ENCODE measurements at regions not wholly inside any gene's neighbourhood (a gene's known extent, or its start where the extent isn't known, plus 50 kb on each side); places are given as distances from the start of the nearest gene placed in this dataset.
"Not testable (repeated sequence)": the region's sequence is repeated elsewhere in the genome, so short reads cannot be mapped to it uniquely, and the experiment has no call there.

GRCh38 chr4:71841336-71841735, 57.5 kb upstream of the GC start:
- no peak for DNase-seq

DNA sequence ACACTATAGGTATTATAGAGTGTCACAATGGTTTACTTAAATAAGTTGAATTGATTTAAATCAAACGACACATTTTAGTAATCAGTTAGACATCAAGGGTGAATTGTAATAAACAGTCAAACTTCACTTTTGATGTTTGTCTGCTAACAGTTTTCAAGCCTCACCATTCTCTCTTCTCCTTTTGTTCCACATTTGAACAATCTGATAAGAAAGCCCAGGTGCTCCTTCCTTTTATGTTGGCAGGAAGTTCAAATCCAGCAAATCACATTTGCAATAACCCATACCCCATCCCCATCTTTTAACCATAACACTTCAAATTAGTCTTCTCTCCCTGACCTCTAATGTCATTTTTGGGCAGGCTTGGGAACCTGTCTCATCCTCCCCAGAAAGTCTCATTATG, 63.4 kb upstream of the GC start:
- no peak for DNase-seq

- no peak for DNase-seq
These were observed 72.1 kb upstream of the GC start for GRCh38 chr4:71855944-71856343.

DNA sequence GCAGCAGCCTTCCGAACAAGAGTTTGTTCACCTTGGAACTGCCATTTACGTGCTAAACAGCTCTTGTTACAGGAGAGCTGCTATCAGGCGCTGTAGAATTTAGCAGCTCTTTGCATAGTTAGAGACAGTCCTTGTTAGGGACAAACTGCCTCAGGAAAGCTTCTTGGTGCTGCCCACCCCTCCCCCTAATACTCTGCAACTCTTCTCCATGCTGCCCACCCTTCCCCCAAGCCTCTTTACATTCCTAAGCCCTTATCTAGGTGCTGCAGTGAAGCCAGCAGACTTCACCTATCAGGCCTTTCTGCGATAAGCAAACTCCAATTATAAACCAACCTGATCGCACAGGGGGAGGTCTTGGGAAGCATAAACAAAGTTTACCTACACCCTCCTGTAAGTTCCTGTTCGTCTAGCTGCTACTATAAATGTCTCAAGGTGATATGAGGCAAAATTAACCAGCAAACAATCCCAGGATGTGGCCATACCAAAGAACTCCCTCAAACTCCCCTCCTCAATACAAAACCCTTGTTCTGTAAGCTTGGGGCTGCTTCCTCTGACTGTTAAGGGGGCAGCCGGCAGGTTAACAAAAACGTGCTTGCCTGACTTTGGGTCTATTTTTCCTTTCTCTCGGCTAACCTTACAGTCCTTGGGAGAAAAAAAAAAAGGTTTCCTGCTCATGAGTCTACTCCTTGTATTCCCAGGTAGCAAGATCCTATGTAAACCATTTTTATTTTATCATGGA, 74.0 kb upstream of the GC start:
- no peak for DNase-seq

DNA sequence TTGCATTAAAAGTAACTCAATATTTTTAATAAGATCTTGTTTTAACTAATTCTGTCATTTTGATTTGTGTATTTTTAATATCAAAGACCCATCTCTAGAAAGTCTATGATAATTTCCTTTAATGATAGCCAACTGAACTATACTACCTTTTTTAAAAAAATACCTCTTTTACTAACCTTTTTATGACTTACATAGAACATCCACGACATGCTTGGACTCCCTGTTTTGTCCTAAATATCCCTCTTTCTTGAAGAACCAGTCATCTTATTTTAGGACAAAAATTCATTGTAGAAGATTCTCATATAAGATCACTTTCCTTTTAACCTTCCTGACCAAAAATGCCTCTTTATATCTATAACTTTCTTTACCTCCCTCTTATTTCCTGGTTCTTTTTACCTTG, 76.8 kb upstream of the GC start:
- no peak for DNase-seq

DNA sequence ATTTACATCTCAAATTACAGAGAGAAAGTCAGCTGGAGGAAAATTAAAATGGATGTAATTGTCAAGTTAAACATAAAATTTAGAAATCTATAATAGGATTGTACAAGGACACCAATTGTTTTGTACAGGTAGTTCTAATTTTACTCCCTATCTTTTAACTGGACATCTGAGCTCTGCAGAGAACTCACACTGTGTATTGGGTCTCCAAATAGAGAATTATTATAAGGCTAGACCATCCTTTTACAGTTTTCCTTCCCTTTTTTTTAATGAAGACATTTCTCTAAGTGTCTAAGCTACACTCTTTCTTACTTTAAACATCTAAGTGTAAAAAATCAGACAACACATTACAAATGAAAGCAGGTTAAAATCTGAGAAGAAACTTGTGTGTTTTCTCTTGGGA, 78.4 kb upstream of the GC start:
- no peak for DNase-seq

DNA sequence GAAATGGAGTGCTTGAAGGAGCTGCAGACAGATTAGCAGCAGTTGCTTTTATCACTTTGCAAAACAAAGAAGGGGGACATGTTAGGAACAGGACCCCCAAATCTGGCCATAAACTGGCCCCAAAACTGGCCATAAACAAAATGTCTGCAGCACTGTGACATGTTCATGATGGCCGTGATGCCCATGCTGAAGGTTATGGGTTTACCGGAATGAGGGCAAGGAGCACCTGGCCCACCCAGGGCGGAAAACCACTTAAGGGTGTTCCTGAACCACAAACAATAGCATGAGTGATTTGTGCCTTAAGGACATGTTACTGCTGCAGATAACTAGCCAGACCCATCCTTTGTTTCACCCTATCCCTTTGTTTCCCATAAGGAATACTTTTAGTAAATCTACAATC, 79.6 kb upstream of the GC start:
- DNase-seq: no peak

GRCh38 chr4:71864380-71864779, 80.5 kb upstream of the GC start:
- no peak for DNase-seq

DNA sequence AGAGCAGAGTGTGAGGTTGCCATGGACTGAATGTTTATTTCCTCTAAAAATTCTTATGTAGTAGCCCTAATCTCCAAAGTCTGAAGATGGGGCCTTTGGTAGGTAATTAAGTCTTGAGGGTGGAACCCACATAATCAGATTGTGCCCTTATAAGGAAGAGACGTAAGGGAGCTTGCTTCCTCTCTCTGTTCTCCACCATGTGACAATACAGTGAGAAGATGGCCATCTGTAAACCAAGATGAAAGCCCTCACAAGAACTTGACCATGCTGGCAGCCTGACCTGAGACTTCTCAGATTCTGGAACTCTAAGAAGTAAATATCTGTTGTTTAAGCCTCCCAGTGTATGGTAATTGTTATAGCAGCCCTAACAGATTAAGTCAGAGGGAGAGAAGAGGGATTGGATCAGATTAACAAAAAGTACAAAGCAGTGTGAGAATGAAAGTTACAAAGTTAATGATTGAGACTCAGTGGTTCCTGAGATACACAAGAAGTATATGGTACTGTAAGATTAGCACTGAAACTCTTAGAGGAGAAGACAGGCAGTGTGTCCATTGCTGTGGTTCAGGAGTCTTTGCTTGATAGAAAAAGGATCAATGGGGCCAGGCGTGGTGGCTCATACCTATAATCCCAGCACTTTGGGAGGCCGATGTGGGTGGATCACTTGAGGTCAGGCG, 82.5 kb upstream of the GC start:
- peak in 1 of 5 experiments; percentile 0 for DNase-seq

GRCh38 chr4:71867598-71867997, 83.7 kb upstream of the GC start:
- DNase-seq: no peak

DNA sequence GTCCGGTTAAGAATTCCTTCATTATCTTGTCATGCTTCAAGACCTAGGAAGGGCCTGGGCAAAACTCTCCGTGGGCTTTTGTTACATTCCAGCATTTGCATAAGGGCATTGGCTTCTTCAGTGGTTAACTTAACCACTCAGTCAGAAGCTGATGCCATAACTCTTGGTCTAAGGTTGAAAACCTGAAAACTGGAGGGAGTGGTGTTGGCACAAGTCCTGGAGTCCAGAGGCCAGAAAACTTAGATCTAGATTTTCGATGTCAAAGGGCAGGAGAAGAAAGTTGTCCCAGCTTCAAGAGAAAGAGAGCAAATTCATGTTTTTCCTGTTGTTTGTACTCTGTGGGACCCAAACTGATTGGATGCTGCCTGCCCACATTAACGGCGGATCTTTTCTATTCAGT, 86.6 kb upstream of the GC start:
- DNase-seq: no peak

- DNase-seq: no peak
These were observed 88.3 kb upstream of the GC start for GRCh38 chr4:71872221-71872620.

DNA sequence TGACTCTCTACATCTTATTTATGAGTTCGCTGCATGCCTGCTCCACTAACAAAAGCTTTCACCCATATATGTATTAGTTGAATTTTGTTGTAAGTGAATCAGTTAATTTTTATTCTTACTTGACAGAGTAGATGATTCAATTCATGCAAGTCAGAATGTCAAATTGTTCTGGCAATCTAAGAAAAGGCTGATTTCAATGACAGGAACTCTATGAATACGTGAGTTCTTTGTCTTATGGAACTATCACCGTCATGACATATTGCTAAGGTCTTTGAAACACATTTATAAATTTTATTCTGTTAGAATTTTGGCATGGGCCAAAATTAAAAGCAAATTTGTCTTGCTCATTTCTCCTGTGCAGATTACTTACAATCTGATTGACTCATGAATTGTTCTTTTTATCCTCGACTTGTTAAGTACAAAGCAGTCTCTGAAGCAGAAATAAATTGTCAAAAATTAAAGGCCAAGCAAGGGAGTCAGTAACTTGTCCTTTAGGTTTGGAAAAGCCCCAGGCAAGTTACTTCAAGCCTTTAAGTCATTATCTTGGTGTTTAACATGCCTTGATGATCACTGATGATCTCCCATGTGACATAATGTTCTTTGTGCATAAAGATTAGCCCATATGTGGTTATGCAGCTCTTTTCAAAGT, 89.0 kb upstream of the GC start:
- no peak for DNase-seq

GRCh38 chr4:71878376-71878775, 94.5 kb upstream of the GC start:
- DNase-seq: no peak

- DNase-seq: no peak
These were observed 98.4 kb upstream of the GC start for GRCh38 chr4:71882113-71882841.

- DNase-seq: not testable (repeated sequence)
These were observed 116.5 kb upstream of the GC start for GRCh38 chr4:71900366-71900765.

GRCh38 chr4:71905594-71905993, 121.7 kb upstream of the GC start:
- not testable (repeated sequence) for DNase-seq

DNA sequence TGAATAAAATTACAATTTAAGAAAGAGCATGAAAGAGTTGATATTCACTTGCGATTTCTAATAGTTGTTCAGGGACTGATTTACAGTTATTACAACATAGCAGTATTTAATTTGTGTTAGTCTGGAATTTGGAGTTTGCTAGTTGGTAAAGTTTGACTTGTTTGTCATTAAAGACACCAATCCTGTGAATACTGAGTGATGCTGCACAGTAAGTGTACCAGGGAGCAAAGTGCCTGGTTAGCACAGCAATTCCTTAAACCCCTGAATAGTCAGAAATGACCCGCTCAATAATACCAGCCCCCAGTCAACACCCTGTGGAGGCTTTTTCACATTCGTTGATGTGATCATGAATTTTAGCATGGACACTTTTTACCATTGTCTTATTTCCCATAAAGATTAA, 122.2 kb upstream of the GC start:
- no peak for DNase-seq

DNA sequence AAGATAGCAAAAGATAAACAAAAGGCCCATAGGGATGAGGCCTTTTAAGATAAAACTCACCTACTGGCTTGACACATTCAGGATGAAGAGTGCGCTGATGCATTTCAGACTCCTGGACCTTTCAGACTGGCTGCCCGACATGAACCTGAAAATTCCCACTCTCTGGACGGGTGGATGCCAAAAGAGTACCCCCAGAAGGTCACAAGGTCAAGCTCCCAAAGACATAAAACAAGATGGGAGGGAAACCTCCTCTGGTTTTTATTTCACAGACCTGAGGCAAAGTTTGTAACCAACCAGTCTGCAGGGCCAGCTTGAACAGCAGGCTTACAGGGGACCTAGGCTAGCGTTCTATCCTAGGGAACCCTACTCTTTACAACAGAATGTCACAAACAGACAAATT, 123.2 kb upstream of the GC start:
- DNase-seq: no peak

DNA sequence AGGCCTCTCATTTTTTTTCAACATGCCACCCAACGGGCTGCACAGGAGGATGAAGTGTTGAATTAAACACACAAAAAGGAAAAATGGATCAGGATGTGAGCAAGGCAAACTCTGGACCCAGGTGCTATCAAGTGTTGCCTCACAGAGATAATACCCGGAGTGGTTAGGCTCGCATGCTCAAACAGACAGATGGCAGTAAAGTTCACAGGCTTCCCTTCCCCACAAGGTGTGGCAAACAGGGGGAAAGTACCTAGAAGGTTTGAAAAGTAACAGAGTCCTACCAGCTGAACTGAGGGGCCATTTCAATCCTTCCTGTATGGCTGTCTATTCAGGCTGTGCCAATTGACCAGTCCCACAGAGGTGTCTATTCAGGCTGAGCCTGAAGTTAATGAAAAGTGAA, 123.9 kb upstream of the GC start:
- DNase-seq: no peak

DNA sequence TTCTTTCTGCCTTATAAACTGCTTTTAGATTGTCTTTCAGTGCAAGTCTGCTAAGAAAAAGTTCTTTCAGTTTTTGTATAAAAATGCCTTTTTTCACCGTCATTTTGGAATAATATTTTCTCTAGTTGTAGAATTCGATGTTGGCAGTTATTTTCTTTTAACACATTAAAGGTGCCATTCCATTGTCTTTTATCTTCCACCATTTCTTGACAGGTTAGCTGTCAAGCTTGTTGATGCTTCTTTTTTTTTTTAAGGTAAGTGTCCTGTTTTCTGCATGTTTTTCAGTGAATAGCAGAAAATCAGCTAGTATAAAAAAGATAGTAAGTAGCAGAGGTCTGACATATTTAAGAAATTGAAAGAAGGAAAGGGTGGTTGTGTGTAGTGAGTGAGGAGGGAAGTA, 118.5 kb upstream of the NPFFR2 start:
- DNase-seq: no peak

DNA sequence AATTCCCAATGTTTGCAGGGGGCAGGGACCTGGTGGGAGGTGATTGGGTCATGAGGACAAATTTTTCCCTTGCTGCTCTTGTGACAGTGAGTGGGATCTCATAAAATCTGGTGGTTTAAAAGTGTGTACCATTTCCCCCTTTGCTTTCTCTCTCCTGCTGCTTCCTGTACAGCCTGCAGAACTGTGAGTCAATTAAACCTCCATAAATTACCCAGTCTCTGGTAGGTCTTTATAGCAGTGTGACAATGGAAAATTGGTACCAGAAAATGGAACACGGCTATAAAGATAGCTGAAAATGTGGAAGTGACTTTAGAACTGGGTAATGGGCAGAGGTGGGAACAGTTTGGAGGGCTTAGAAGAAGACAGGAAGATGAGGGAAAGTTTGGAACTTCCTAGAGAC, 108.7 kb upstream of the NPFFR2 start:
- DNase-seq: no peak

- DNase-seq: no peak
These were observed 101.3 kb upstream of the NPFFR2 start for GRCh38 chr4:71930459-71930858.

- DNase-seq: no peak
These were observed 98.9 kb upstream of the NPFFR2 start for GRCh38 chr4:71932941-71933340.
